Lower lobe of right lung (tissue), 2 donors: ENCODE measurements at regions not wholly inside any gene's neighbourhood (a gene's known extent, or its start where the extent isn't known, plus 50 kb on each side); places are given as distances from the start of the nearest gene placed in this dataset.

Experiments
- ATAC-seq, 2 donors: fragments of 200-7000 bp; cut with Tn5 transposase; one replicate each; pipeline ENCODE4 v1.9.1; 2020 to 2022; ENCODE audit warnings: mild to moderate bottlenecking in 2 of 2, moderate library complexity in 2 of 2
- DNase-seq: peaks from one replicate; pipeline ENCODE4 v3.0.0-alpha.2; 2020
- H3K27ac ChIP-seq: fragments of 200-600 bp; one replicate; pipeline ENCODE4 v1.8.0; 2022
- H3K27me3 ChIP-seq: fragments of 200-600 bp; one replicate; pipeline ENCODE4 v1.8.0; 2022; ENCODE audit warnings: low read depth
- H3K36me3 ChIP-seq: fragments of 200-600 bp; one replicate; pipeline ENCODE4 v1.8.0; 2022; ENCODE audit warnings: mild to moderate bottlenecking
- H3K4me1 ChIP-seq: fragments of 200-600 bp; one replicate; pipeline ENCODE4 v1.8.0; 2022
- H3K4me3 ChIP-seq: fragments of 200-600 bp; one replicate; pipeline ENCODE4 v1.8.0; 2022; ENCODE audit warnings: mild to moderate bottlenecking
- H3K9me3 ChIP-seq: fragments of 200-600 bp; one replicate; pipeline ENCODE4 v1.8.0; 2022
- intact Hi-C: fragments of 100-400 bp; cut with DNase I; formaldehyde crosslinking; loops from one replicate; pipeline ENCODE4 v1.11.0; 2022
- TF ChIP-seq, protein P1 (sequence below): fragments of 200-600 bp; IDR thresholded peaks from one replicate; pipeline ENCODE4 v1.8.0; 2022; ENCODE audit warnings: antibody characterized with exemption, mild to moderate bottlenecking
- donor health status: DM: no; HTN: yes; CAD: no; lungs with severe emphysema.

DNA sequence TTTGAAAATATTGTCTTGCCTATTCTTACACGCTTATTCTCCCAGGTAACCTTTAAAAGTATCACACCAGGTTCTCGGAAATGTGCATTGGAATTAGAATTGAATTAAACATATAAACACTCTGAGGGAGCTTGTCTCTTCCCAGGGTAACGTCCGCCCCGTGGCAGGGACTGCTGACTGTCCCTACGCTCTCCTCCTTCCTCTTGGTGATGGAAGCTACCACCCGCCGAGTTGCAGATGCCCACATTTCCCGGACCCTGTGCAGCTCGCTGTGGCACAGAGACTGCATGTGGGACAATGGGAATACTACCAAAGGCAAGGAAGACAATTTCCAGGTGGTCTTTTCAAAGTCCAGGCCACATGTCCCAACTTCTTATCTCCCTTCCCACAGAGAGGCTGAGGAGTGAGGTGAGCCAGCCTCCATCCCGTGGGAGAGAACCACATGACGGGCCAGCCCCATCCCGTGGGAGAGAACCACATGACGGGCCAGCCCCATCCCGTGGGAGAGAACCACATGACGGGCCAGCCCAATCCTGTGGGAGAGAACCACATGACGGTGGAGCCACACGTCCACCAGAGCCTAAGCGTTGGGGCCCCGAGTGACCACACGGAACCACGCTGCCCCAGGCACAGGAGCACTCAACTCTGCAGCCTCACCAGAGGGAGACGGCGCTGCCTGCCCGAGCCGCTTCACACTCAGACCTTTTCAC lies 249.4 kb upstream of the IRX1 start:
- Histone ChIP-seq H3K4me1 (no peaks in the 10 kb centered on the region), H3K9me3 (no peaks in the 10 kb centered on the region), H3K27ac (no peak overlapping the region), H3K4me3 (no peak overlapping the region), H3K36me3 (no peaks in the 10 kb centered on the region), H3K27me3 (no peaks in the 10 kb centered on the region)
- intact Hi-C loops: no loop called here
- DNase-seq (no peak), ATAC-seq (no peak)
- TF ChIP-seq, protein P1, sequence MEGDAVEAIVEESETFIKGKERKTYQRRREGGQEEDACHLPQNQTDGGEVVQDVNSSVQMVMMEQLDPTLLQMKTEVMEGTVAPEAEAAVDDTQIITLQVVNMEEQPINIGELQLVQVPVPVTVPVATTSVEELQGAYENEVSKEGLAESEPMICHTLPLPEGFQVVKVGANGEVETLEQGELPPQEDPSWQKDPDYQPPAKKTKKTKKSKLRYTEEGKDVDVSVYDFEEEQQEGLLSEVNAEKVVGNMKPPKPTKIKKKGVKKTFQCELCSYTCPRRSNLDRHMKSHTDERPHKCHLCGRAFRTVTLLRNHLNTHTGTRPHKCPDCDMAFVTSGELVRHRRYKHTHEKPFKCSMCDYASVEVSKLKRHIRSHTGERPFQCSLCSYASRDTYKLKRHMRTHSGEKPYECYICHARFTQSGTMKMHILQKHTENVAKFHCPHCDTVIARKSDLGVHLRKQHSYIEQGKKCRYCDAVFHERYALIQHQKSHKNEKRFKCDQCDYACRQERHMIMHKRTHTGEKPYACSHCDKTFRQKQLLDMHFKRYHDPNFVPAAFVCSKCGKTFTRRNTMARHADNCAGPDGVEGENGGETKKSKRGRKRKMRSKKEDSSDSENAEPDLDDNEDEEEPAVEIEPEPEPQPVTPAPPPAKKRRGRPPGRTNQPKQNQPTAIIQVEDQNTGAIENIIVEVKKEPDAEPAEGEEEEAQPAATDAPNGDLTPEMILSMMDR: no peak

DNA sequence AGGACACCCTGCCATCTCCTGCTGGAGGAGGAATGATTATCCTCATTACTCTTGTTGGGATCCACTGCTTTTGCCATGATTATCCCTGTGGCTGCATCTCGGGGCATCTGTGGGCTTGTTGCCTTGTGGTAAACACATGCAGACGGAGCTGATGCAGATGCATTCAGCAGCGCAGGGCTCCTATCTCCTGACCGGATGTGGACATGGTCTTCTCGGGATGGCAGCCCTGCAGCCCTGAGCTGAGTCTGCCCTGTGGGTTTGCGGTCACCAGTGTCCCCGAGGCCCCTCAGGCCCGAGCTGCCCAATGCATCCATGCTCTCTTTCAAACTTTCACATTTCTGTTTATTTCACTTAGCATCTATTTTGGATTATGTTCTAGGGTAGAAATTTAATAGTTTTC lies 250.4 kb upstream of the IRX1 start:
- Histone ChIP-seq H3K9me3 (no peaks in the 10 kb centered on the region), H3K27me3 (no peaks in the 10 kb centered on the region), H3K36me3 (no peaks in the 10 kb centered on the region), H3K4me3 (no peak overlapping the region), H3K4me1 (no peaks in the 10 kb centered on the region), H3K27ac (no peak overlapping the region)
- TF ChIP-seq, protein P1: no peak
- DNase-seq (no peak), ATAC-seq (no peak)
- intact Hi-C loops: no loop called here

DNA sequence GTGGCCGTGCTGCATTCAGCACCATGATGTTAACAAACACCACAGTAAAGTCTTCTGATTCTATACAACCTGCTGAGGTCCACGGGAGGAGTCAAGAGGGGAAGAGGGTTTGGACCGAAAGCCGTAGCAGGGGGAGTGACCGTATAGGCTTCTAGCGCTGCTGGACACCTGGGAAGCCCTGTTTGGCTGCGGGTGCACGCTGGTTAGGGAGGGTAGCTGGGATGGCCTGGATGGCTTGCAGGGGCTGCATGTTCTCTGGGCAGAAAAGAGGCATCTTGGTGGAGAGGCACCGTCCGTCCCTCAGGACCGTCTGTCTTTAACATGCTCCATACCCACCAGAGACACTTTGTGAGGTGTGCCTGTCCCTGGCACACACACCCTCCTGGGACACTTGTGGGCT lies 251.0 kb upstream of the IRX1 start:
- DNase-seq: no peak

GRCh38 chr5:3343911-3344310 lies 251.7 kb upstream of the IRX1 start:
- Histone ChIP-seq H3K4me1 (no peaks in the 10 kb centered on the region), H3K4me3 (no peak overlapping the region), H3K27ac (no peak overlapping the region), H3K36me3 (no peaks in the 10 kb centered on the region), H3K9me3 (no peaks in the 10 kb centered on the region), H3K27me3 (no peaks in the 10 kb centered on the region)
- intact Hi-C loops: no loop called here
- TF ChIP-seq, protein P1: no peak
- DNase-seq (no peak), ATAC-seq (no peak)

More for the DNA sequence above, 251.0 kb upstream of the IRX1 start:
- no peak overlapping the region for H3K4me3 ChIP-seq
- TF ChIP-seq, protein P1: no peak
- no peak overlapping the region for H3K27ac ChIP-seq
- no peak for ATAC-seq
- H3K9me3 ChIP-seq: no peaks in the 10 kb centered on the region
- H3K27me3 ChIP-seq: no peaks in the 10 kb centered on the region
- intact Hi-C loops: no loop called here
- H3K36me3 ChIP-seq: no peaks in the 10 kb centered on the region
- H3K4me1 ChIP-seq: no peaks in the 10 kb centered on the region

GRCh38 chr5:3343211-3343610 lies 252.4 kb upstream of the IRX1 start:
- Histone ChIP-seq H3K9me3 (no peaks in the 10 kb centered on the region), H3K4me3 (no peak overlapping the region), H3K4me1 (no peaks in the 10 kb centered on the region), H3K27ac (no peak overlapping the region), H3K27me3 (no peaks in the 10 kb centered on the region), H3K36me3 (no peaks in the 10 kb centered on the region)
- TF ChIP-seq, protein P1: no peak
- intact Hi-C loops: no loop called here
- DNase-seq (no peak), ATAC-seq (no peak)
